GM21423 (cell line): ENCODE measurements at regions not wholly inside any gene's neighbourhood (a gene's known extent, or its start where the extent isn't known, plus 50 kb on each side); places are given as distances from the start of the nearest gene placed in this dataset.
"Not testable (repeated sequence)": the region's sequence is repeated elsewhere in the genome, so short reads cannot be mapped to it uniquely, and the experiment has no call there.

Experiments
- ATAC-seq: cut with Tn5 transposase; IDR thresholded peaks from one replicate; pipeline ENCODE4 v1.9.1; 2021; ENCODE audit warnings: mild to moderate bottlenecking, moderate library complexity; ENCODE audit not compliant: unreplicated experiment

GRCh38 chr6:99143108-99143861 lies 195.5 kb upstream of the FBXL4 start:
- ATAC-seq: no peak

DNA sequence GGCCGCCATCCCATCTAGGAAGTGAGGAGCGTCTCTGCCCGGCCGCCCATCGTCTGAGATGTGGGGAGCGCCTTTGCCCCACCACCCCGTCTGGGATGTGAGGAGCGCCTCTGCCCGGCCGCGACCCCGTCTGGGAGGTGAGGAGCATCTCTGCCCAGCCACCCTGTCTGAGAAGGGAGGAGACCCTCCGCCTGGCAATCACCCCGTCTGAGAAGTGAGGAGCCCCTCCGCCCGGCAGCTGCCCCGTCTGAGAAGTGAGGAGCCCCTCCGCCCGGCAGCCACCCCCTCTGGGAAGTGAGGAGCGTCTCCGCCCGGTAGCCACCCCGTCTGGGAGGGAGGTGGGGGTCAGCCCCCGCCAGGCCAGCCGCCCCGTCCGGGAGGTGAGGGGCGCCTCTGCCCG lies 194.2 kb upstream of the FBXL4 start:
- not testable (repeated sequence) for ATAC-seq

DNA sequence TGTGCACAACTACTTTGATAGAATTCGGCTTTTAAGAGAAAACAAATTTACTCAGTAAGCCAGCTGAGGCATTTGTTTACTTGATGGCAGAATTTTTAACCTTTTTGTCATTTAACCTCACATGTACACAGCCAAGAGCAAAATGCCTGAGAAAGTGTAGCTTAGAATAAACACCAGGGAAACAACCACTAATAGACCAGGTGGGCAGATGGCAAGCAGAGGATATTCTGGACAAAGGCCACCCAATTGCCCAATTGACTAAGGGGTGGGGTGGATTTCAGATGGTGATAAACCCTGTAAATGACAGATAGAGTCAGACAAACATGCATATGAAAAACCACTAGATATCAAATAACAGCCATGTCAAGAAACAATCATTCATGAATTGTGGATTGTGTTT lies 190.7 kb upstream of the FBXL4 start:
- ATAC-seq: no peak

DNA sequence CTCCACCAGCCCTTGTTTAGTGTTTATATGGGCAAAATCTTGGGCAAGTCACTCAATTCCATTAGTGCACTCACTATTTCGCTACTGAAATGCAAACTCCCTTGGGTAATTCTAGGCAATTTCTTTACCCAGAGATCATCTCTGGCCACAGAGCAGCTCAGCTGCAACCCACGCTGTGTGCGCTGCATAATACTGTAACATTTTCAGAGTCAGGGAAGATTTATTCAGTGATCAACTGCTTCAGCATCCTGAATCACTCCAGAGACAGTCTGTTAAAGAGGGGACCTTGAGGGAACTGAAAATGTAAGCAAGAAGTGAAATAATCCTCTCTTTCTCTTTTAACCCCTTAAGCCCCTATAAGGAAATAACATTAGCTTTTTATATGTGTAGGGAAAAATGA lies 189.6 kb upstream of the FBXL4 start:
- ATAC-seq: no peak

GRCh38 chr6:99136488-99136887 lies 188.7 kb upstream of the FBXL4 start:
- ATAC-seq: no peak

DNA sequence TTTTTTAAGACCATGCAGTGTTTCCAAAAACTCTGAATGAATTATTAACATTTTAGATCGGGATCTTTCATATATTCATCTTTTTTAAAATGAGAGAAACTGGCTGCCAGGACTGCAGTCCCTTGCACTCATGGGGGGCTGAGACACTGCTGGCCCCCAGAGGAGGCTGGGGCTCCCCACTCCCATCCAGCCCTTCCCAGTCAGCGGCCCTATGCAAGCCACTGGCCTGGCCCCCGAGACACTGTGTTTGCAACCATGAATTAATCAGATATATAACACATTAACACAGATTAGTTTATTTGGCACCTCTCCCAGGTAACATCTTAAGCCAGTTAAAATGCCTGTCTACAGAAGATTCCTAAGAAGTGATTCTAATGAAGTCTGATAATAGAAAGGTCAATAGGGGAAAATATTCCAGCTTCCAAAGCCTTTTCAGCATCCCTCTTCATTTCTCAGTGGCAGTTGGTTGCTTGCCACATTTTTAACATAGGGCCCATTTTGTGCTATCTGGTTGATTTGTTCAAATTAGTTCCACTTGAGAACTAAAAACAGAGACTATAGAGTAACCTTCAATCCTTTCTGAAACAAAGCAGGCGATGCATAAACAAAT lies 184.4 kb upstream of the FBXL4 start:
- ATAC-seq: no peak

DNA sequence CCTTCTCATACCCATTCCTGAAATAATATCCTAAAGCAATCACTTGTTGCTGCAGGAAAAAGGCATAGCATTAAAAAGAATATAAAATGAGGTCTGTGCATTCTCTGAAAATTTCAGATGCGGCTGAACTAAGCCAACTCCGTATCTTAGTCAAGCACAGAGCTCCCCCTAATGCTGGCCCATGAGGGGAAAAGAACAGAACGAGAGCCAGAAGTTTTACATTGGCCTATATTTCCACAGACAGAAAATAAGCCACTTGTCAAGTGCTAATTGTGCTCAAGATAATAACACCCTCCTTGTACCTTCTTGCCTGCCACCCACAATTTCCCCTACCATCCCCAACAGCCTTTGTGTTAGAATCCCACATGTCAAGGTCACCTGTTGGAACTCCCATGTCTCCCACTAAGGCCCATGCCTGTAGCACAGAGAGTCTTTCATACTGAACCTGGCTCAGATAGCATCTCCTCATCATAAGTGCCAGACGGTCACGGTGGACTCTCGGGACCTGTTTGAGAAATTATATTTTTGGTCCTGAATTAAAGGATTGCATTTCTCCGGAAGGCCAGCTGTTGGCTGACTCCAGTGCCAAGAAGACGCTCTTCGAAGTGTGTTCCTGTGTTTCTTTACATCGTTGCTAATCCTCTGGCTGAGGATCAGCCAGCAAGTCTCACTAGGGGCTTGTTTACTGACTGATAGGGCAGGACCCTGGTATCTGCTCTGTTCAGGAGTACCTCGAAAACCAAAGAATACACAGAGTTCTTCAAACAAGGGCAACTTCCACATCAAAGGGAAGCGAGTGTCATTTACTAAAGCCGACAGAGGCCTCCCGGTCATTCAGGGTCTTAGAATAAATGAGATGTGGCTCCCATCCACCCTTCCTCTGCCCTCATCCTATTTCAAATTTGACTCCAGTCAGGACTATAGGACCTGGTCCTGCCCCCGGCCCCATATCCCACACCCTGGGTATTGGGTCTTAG lies 183.4 kb upstream of the FBXL4 start:
- no peak for ATAC-seq

DNA sequence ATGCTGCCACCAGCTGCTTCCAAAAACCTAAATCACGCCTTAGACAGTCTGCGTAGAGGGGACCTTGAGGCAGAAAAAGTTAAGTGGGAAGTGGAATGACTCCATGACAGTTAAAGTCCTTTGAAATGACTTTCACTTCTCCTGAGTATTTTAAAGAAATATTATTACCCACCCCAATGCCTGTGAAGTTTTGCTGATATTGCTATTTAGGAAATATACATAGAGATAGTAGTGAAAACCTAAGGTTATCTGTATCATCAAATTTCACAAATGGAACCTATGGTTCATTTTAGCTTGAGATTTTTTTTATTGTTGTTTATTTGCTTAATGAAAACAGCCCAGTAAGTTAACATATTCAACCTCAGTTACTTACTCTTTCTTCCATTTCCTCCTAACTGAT lies 182.1 kb upstream of the FBXL4 start:
- ATAC-seq: no peak

GRCh38 chr6:99121748-99122147 lies 174.0 kb upstream of the FBXL4 start:
- no peak for ATAC-seq

- ATAC-seq: no peak
Observed at GRCh38 chr6:99120641-99121040, 172.9 kb upstream of the FBXL4 start.

- peak; percentile 73 for ATAC-seq
Observed at GRCh38 chr6:99119109-99120031, 171.6 kb upstream of the FBXL4 start.

GRCh38 chr6:99114769-99115406 lies 167.1 kb upstream of the FBXL4 start:
- no peak for ATAC-seq

- no peak for ATAC-seq
Observed at GRCh38 chr6:99111590-99111989, 163.8 kb upstream of the FBXL4 start.

DNA sequence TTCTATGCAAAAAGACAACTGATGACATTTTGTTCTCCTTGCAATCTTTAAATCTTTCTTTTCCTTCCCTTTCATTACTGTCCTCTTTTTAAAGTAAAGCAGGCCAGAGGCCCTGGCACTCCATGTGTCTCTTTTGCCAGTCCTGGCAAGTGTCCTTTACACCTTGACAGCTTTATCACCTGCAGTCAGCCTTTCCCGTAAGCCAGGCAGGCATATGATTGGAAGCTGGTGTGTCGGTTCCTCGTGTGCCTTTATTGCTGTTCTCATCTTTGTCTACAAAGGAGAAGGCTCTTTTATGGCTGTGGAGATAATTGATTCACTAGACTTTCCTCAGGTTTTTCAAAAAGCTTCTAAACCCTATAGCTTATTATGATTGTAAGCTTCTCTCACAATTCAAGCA lies 162.3 kb upstream of the FBXL4 start:
- no peak for ATAC-seq

DNA sequence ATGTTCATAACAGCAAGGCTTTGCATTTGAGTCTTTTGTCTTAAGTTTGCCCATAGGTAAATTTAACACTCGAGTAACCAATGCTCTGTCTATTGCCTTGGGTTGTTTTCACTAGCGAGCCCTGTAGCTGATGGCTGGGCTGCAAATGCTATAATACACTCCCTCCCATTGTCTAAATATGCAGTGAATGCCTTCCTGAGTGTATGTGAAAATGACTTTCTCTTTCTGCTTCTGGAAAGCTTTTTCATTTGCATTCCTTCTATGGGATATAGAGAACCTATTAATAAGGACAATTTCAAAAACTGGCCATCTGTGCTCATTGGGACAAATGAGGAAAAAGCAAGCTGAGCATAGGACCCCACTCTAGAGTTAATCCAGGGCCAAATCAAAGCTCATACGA lies 156.5 kb upstream of the FBXL4 start:
- ATAC-seq: no peak

- ATAC-seq: no peak
Observed at GRCh38 chr6:99099243-99099642, 151.5 kb upstream of the FBXL4 start.

DNA sequence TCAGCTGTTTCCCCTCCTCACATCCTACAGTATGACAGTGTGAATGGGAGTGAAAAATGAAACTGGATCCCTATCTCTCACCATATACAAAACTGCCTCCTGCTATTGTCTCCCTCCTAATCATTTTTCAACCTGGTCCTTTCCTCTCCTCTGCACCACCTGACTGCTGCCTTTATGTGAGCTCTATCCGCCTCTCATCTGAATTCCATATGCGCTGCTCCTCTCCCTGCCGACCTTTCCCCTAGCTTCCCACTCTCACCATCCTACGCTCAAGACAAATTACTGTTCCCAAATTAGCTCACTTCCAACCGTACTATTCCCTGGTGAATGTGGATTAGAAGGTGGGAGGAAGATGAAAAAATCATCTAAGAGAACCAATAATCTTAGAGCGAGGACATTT lies 148.4 kb upstream of the FBXL4 start:
- ATAC-seq: no peak

DNA sequence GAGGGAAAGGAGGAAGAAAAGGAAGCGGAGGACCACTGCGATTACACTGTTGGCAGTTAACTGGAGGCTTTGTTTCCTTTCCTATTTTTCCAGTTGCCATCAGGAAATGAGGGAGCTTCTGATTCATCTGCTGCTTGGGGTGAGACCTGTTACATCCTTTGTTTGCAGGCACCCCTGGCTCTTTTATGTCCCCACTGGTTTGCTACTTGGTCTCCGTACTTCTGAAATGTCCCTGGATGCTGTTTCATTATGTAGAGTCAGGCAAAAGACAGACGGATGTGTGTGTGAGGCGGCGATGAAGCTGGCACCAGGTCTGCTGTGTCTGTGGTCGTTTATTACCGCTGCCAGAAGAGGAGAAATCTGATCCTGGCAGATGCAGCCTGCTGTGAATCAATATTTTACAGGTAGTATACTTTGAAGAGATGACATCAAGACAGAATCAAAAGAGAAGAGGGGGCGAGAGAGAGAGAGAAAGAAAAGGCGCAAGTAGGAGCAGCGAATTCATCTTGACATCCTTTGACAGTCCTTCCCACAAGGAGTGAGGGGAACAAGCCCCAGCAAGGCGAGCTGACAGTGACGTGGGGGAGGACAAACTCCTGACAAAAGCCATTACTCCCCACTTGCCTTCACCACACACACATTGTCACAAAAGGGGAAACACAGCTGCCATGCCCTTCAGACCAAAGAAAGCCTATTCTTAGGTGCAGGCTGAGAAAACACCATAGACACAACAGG lies 145.9 kb upstream of the FBXL4 start:
- ATAC-seq: no peak

DNA sequence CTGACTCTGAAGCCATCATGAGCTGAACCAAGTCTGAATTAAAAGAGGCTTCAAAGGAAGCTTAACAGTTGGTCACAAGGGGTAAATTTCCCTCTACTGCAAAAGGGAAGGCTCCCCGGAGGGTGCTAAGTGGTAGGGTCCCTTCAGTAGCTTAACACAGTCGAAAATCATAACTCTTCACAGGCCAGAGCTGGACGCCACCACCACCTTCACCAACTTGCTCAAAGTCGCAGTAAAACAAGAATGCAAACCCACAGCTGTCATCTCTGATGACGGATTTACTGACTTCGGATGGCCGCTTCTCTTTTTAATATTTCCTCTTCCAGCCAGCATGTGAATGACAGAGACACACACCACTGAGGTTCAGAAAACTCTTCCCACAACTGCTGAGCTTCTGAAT lies 144.7 kb upstream of the FBXL4 start:
- ATAC-seq: no peak
